ENCODE measurements at regions not wholly inside any gene's neighbourhood (a gene's known extent, or its start where the extent isn't known, plus 50 kb on each side); places are given as distances from the start of the nearest gene placed in this dataset.

GRCh38 chr7:116128139-116128538 lies 82.2 kb upstream of the TES start:
- TF ChIP-seq CTCF (IDR thresholded peaks at IDR 0.05; ENCODE audit: low read depth, low read length) = no peak
- Histone ChIP-seq H3K4me3 (no peak overlapping the region), H3K9me3 (ENCODE audit: low read depth) (no peaks in the 10 kb centered on the region), H3K4me1 (ENCODE audit: low read depth) (no peaks in the 10 kb centered on the region), H3K27me3 (peaks cover 5% of the 10 kb centered on the region), H3K27ac (no peak overlapping the region), H3K36me3 (no peaks in the 10 kb centered on the region)
- no peak for DNase-seq (ENCODE audit: low read depth in 1 of 2, low spot score in 1 of 2)

- H3K27me3 ChIP-seq = no peaks in the 10 kb centered on the region
- peaks cover 28% of the 10 kb centered on the region for H3K4me1 ChIP-seq (ENCODE audit: low read depth)
- no peaks in the 10 kb centered on the region for H3K9me3 ChIP-seq (ENCODE audit: low read depth)
- no peak for TF ChIP-seq CTCF (IDR thresholded peaks at IDR 0.05; ENCODE audit: low read depth, low read length)
- H3K4me3 ChIP-seq = no peak overlapping the region
- no peak overlapping the region for H3K27ac ChIP-seq
- no peaks in the 10 kb centered on the region for H3K36me3 ChIP-seq
- DNase-seq (ENCODE audit: low read depth in 1 of 2, low spot score in 1 of 2) = no peak
These were observed 75.0 kb upstream of the TES start for GRCh38 chr7:116135306-116135705.

GRCh38 chr7:116138202-116138801 lies 72.0 kb upstream of the TES start:
- DNase-seq (ENCODE audit: low read depth in 1 of 2, low spot score in 1 of 2) = peak; percentile 77 to 81

GRCh38 chr7:116139007-116139406 lies 71.3 kb upstream of the TES start:
- H3K4me3 ChIP-seq = no peak overlapping the region
- peak; percentile 30 to 88 for DNase-seq (ENCODE audit: low read depth in 1 of 2, low spot score in 1 of 2)
- no peaks in the 10 kb centered on the region for H3K27me3 ChIP-seq
- no peaks in the 10 kb centered on the region for H3K9me3 ChIP-seq (ENCODE audit: low read depth)
- H3K27ac ChIP-seq = peak overlapping the region; percentile 66
- H3K36me3 ChIP-seq = no peaks in the 10 kb centered on the region
- peaks cover 21% of the 10 kb centered on the region for H3K4me1 ChIP-seq (ENCODE audit: low read depth)
- TF ChIP-seq CTCF (IDR thresholded peaks at IDR 0.05; ENCODE audit: low read depth, low read length) = no peak

More at GRCh38 chr7:116138202-116138801, 72.0 kb upstream of the TES start:
- H3K27me3 ChIP-seq = no peaks in the 10 kb centered on the region
- no peak overlapping the region for H3K27ac ChIP-seq
- peaks cover 28% of the 10 kb centered on the region for H3K4me1 ChIP-seq (ENCODE audit: low read depth)
- H3K9me3 ChIP-seq (ENCODE audit: low read depth) = no peaks in the 10 kb centered on the region
- H3K4me3 ChIP-seq = no peak overlapping the region
- no peaks in the 10 kb centered on the region for H3K36me3 ChIP-seq
- TF ChIP-seq CTCF (IDR thresholded peaks at IDR 0.05; ENCODE audit: low read depth, low read length) = peak; percentile 78

GRCh38 chr7:116139807-116140206 lies 70.5 kb upstream of the TES start:
- peak in 1 of 2 donors; percentile 8 for DNase-seq (ENCODE audit: low read depth in 1 of 2, low spot score in 1 of 2)
- no peak overlapping the region for H3K4me3 ChIP-seq
- TF ChIP-seq CTCF (IDR thresholded peaks at IDR 0.05; ENCODE audit: low read depth, low read length) = no peak
- H3K36me3 ChIP-seq = no peaks in the 10 kb centered on the region
- no peak overlapping the region for H3K27ac ChIP-seq
- no peaks in the 10 kb centered on the region for H3K27me3 ChIP-seq
- peaks cover 14% of the 10 kb centered on the region for H3K4me1 ChIP-seq (ENCODE audit: low read depth)
- no peaks in the 10 kb centered on the region for H3K9me3 ChIP-seq (ENCODE audit: low read depth)
